GM12891 (cell line): ENCODE measurements at regions not wholly inside any gene's neighbourhood (a gene's known extent, or its start where the extent isn't known, plus 50 kb on each side); places are given as distances from the start of the nearest gene placed in this dataset.

Source experiments
- POLR2A ChIP-seq: IDR thresholded peaks from 2 replicates; pipeline ENCODE4 v1.6.1; 2011; ENCODE audit warnings: low read depth, low read length, control low read depth
- POLR2AphosphoS5 ChIP-seq: IDR thresholded peaks from 2 replicates; pipeline ENCODE4 v1.6.1; 2011; ENCODE audit warnings: low read depth, low read length, control low read depth
- SPI1 ChIP-seq: IDR thresholded peaks from 2 replicates; pipeline ENCODE4 v1.6.1; 2011; ENCODE audit warnings: low read depth, low read length, control low read depth
- TAF1 ChIP-seq: IDR thresholded peaks from 2 replicates; pipeline ENCODE4 v1.6.1; 2011; ENCODE audit warnings: low read depth, low read length, control low read depth

DNA sequence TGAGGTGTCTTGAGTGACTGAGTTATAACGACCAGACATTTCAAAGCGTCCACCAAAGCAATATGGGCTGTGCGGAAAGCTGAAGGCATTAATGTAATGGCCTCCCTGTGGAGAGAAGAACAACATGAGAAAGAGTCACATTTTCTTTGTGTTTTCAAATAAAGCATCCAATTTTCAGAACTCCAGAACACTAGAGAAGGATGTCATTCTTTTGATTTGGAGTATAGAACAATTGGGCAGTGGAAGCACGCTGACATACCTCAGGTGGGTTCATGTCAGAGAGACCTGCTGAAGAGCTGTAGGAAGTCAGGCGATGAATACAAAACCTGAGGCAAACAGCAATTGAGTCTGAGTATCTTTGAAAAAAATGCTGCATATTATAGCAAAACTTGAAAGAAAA, 556.5 kb downstream of the GABRG2 start:
- TF ChIP-seq POLR2A (no peak), POLR2AphosphoS5 (no peak), SPI1 (no peak), TAF1 (no peak)
